IMR-90 (cell line): ENCODE measurements at regions not wholly inside any gene's neighbourhood (a gene's known extent, or its start where the extent isn't known, plus 50 kb on each side); places are given as distances from the start of the nearest gene placed in this dataset.

Experiments
- ATAC-seq: fragments of 200-7000 bp; cut with Tn5 transposase; 2 replicates; pipeline ENCODE4 v1.9.1; 2020; ENCODE audit warnings: low read depth, mild to moderate bottlenecking, moderate library complexity
- BruUV-seq: library from RNA; stranded (reverse); fragments of 400-500 nt; replicated peaks from 2 replicates; lab custom pipeline; 2021; lab: Mats Ljungman, UMichigan
- CTCF ChIA-PET: fragments of 300-600 bp; formaldehyde crosslinking; extraction: SDS; loops from one replicate; lab custom pipeline; 2021; ENCODE audit warnings: antibody characterized with exemption; lab: Yijun Ruan, JAX
- POLR2A ChIA-PET: fragments of 300-600 bp; sonication (Branson Sonifier 250); formaldehyde crosslinking; loops from one replicate; lab custom pipeline; 2022; ENCODE audit warnings: antibody characterized with exemption; ENCODE audit not compliant: unreplicated experiment; lab: Charles Lee
- DNase-seq: peaks from one replicate; pipeline ENCODE4 v3.0.0; 2013
- H2AFZ ChIP-seq: replicated peaks from 2 replicates; pipeline ENCODE3; 2013; ENCODE audit warnings: low read length, mild to moderate bottlenecking; ENCODE audit not compliant: poor library complexity
- H2AK5ac ChIP-seq: 2 replicates; pipeline ENCODE4 v1.6.1; 2013; ENCODE audit warnings: low read depth, low read length, inconsistent platforms
- H2AK9ac ChIP-seq: replicated peaks from 2 replicates; pipeline ENCODE3; 2013; ENCODE audit warnings: mild to moderate bottlenecking, low read depth, low read length, moderate library complexity; ENCODE audit not compliant: poor library complexity
- H2BK120ac ChIP-seq: 2 replicates; pipeline ENCODE4 v1.6.1; 2013; ENCODE audit warnings: low read depth, low read length, inconsistent platforms
- H2BK15ac ChIP-seq: 3 replicates; pipeline ENCODE4 v1.6.1; 2013; ENCODE audit warnings: low read depth, low read length, inconsistent platforms
- H2BK20ac ChIP-seq: 2 replicates; pipeline ENCODE4 v1.6.1; 2013; ENCODE audit warnings: low read depth, mild to moderate bottlenecking, inconsistent platforms, low read length, moderate library complexity
- H2BK5ac ChIP-seq: 2 replicates; pipeline ENCODE4 v1.6.1; 2013; ENCODE audit warnings: mild to moderate bottlenecking, low read depth, low read length, inconsistent platforms; ENCODE audit not compliant: poor library complexity, severe bottlenecking
- H3K14ac ChIP-seq: replicated peaks from 2 replicates; pipeline ENCODE4 v1.6.1; 2013; ENCODE audit warnings: low read depth, low read length, inconsistent platforms
- H3K18ac ChIP-seq: 2 replicates; pipeline ENCODE4 v1.6.1; 2013; ENCODE audit warnings: low read depth, low read length, control low read depth
- H3K23ac ChIP-seq: 2 replicates; pipeline ENCODE4 v1.6.1; 2013; ENCODE audit warnings: low read depth, low read length, inconsistent platforms
- H3K27ac ChIP-seq: 2 replicates; pipeline ENCODE4 v1.5.1; 2013; ENCODE audit warnings: mild to moderate bottlenecking, control low read depth, low read length; ENCODE audit not compliant: insufficient read depth
- H3K27me3 ChIP-seq: 2 replicates; pipeline ENCODE4 v1.6.1; 2013; ENCODE audit warnings: low read length; ENCODE audit not compliant: control insufficient read depth, insufficient read depth
- H3K36me3 ChIP-seq: 2 replicates; pipeline ENCODE4 v1.6.1; 2013; ENCODE audit warnings: low read length, mixed read lengths; ENCODE audit not compliant: control insufficient read depth, insufficient read depth
- H3K4ac ChIP-seq: 2 replicates; pipeline ENCODE4 v1.6.1; 2013; ENCODE audit warnings: low read depth, low read length, inconsistent platforms
- H3K4me1 ChIP-seq: 2 replicates; pipeline ENCODE4 v1.6.1; 2013; ENCODE audit warnings: low read length, mixed read lengths; ENCODE audit not compliant: control insufficient read depth, insufficient read depth
- H3K4me2 ChIP-seq: 2 replicates; pipeline ENCODE4 v1.6.1; 2013; ENCODE audit warnings: low read depth, mild to moderate bottlenecking, control low read depth, low read length, moderate library complexity
- H3K4me3 ChIP-seq: 2 replicates; pipeline ENCODE4 v1.5.1; 2013; ENCODE audit warnings: low read depth, mild to moderate bottlenecking, control low read depth, low read length, moderate library complexity; ENCODE audit not compliant: insufficient read depth
- H3K56ac ChIP-seq: 2 replicates; pipeline ENCODE4 v1.6.1; 2013; ENCODE audit warnings: low read length, inconsistent platforms; ENCODE audit not compliant: insufficient read depth; ENCODE audit errors: extremely low read depth
- H3K79me1 ChIP-seq, 2 experiments: 2 replicates each; pipeline ENCODE4 v1.6.1; 2013; ENCODE audit warnings: low read length in 2 of 2, inconsistent platforms in 1 of 2, low read depth in 1 of 2
- H3K9ac ChIP-seq: 2 replicates; pipeline ENCODE4 v1.6.1; 2013; ENCODE audit warnings: low read depth, low read length, control low read depth
- H3K9me1 ChIP-seq: 2 replicates; pipeline ENCODE4 v1.6.1; 2013; ENCODE audit warnings: low read length, inconsistent platforms; ENCODE audit not compliant: insufficient read depth
- H3K9me3 ChIP-seq: 2 replicates; pipeline ENCODE4 v1.6.1; 2013; ENCODE audit warnings: low read length; ENCODE audit not compliant: control insufficient read depth, insufficient read depth
- H4K20me1 ChIP-seq: 2 replicates; pipeline ENCODE4 v1.6.1; 2013; ENCODE audit warnings: low read length, inconsistent platforms; ENCODE audit not compliant: insufficient read depth
- H4K5ac ChIP-seq: 2 replicates; pipeline ENCODE4 v1.6.1; 2013; ENCODE audit warnings: mild to moderate bottlenecking, low read depth, low read length, control low read depth
- H4K8ac ChIP-seq, 2 experiments: 2 replicates each; pipeline ENCODE4 v1.6.1; 2013; ENCODE audit warnings: low read depth in 2 of 2, low read length in 2 of 2, control low read depth in 1 of 2, inconsistent platforms in 1 of 2
- H4K91ac ChIP-seq: 2 replicates; pipeline ENCODE4 v1.6.1; 2013; ENCODE audit warnings: low read depth, low read length, inconsistent platforms; ENCODE audit not compliant: insufficient read depth
- CEBPB ChIP-seq: IDR thresholded peaks from 2 replicates; pipeline ENCODE4 v1.6.1; 2012; ENCODE audit warnings: low read depth, low read length, improper control_type of control experiment
- WGBS, 2 experiments: methylation state at CpG; one replicate each; pipeline versions ENCODE4 v1.1.5 to v1.1.7; 2013; ENCODE audit warnings: missing lambda C conversion rate in 2 of 2; ENCODE audit not compliant: insufficient read length in 1 of 2; ENCODE audit errors: extremely low coverage in 2 of 2; 5-methylcytosine and 5-hydroxymethylcytosine counted together
- dilution Hi-C: fragments of 300-500 bp; cut with HindIII; formaldehyde crosslinking; loops from one replicate; pipeline ENCODE4 v1.14.3; 2018; ENCODE audit warnings: low sequenced_read_pairs; ENCODE audit not compliant: unreplicated experiment
- in situ Hi-C: fragments of 300-500 bp; cut with MboI; formaldehyde crosslinking; loops from 3 replicates; pipeline ENCODE4 v1.14.3; 2019; ENCODE audit warnings: low sequenced_read_pairs, inconsistent platforms, mixed read lengths
- intact Hi-C: fragments of 100-400 bp; cut with micrococcal nuclease; formaldehyde crosslinking; loops from 2 replicates; pipeline ENCODE4 v1.10.0; 2022

DNA sequence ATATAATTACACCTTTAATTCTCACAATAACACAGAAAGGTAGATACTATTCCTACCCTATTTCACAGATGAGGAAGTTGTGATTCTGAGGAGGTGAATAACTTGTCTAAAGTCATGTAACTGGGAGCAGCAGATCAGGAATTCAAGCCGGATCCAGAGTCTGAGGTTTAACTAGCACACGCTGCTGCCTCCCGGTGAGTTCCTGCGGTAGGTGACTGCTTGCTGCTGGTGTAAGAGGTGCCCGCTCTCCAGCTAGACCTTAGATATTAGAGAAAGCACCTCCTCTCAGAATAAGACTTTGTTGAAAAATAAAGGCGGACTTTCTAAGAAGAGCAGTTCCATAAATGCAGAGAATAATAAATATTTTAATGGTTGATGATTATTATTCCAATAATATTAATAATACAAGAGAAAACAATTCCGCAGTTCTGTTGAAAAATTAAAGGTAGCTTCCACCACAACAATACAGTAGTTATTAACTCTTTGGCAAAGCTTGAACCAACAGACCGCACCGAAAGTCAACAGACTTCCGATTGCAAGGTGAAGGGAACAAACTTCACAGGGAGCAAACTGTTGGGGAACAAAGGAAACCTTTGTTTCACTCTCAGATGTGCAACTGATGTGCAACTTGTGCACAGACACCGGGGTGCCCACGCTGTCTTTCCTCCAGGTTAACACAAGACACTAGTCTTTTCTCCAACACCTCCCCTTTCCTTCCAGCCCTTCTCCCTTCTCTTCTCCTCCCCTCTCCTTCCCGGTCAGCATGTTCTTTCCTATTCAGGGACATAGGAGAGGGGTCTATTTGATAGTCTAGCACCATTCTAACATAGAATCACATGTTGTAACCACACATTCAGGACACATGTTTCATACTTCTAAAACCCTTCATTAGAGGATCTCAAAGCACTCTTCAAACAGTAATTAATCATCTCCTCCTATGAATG is 73.2 kb upstream of the EGLN3 start:
- Histone ChIP-seq H3K36me3 (no peaks in the 10 kb centered on the region), H4K20me1 (no peaks in the 10 kb centered on the region), H2AFZ (no peak overlapping the region), H3K4me2 (no peak overlapping the region), H3K14ac (no peak overlapping the region), H3K27me3 (no peaks in the 10 kb centered on the region; the same call in 1 of the 2 replicates), H2BK5ac (no peak overlapping the region), H3K56ac (no peak overlapping the region), H3K9me3 (no peaks in the 10 kb centered on the region), H4K91ac (no peak overlapping the region), H2AK9ac (no peak overlapping the region), H3K4ac (no peak overlapping the region), H2BK120ac (no peak overlapping the region), H4K8ac (no peak overlapping the region), H2AK5ac (no peak overlapping the region), H3K27ac (no peak overlapping the region), H3K4me1 (no peaks in the 10 kb centered on the region), H2BK15ac (no peak overlapping the region), H2BK20ac (no peak overlapping the region), H3K9me1 (no peaks in the 10 kb centered on the region), H3K4me3 (no peak overlapping the region), H3K9ac (no peak overlapping the region), H3K23ac (no peak overlapping the region), H4K5ac (no peak overlapping the region), H3K18ac (no peak overlapping the region), H3K79me1 (no peaks in the 10 kb centered on the region)
- TF ChIP-seq CEBPB, result no peak
- in situ Hi-C loops (no loop called here), dilution Hi-C loops (no loop called here), intact Hi-C loops (no loop called here)
- POLR2A ChIA-PET, result no interaction called here
- DNase-seq, result no peak
- 90% methylated on average over 2 of the region's 13 CpGs; no CpG with 5 or more reads in 1 of the 2 experiments for WGBS, 2 experiments
- CTCF ChIA-PET, result no interaction called here
- ATAC-seq, result no peak
- no TSS peak for BruUV-seq
